Cardiac muscle cell (in vitro differentiated cells and primary cell): ENCODE measurements at regions not wholly inside any gene's neighbourhood (a gene's known extent, or its start where the extent isn't known, plus 50 kb on each side); places are given as distances from the start of the nearest gene placed in this dataset.

ENCODE experiments used
- DNase-seq, 2 donors: peaks; one replicate each; pipeline versions ENCODE4 v3.0.0 to v3.0.0-alpha.2; 2010 to 2017; ENCODE audit warnings: low read depth in 1 of 2, low spot score in 1 of 2
- H3K27ac ChIP-seq: fragments of 200-600 bp; sonication (generic); 2 replicates; pipeline ENCODE4 v1.5.1; 2016
- H3K27me3 ChIP-seq: fragments of 200-600 bp; sonication (generic); 2 replicates; pipeline ENCODE4 v1.6.0; 2016; ENCODE audit warnings: control low read depth
- H3K36me3 ChIP-seq: fragments of 200-600 bp; sonication (generic); 2 replicates; pipeline ENCODE4 v1.5.1; 2016; ENCODE audit warnings: control low read depth
- H3K4me1 ChIP-seq: fragments of 200-600 bp; sonication (generic); 2 replicates; pipeline ENCODE4 v1.8.1; 2017; ENCODE audit warnings: low read depth, mild to moderate bottlenecking, mixed run types
- H3K4me3 ChIP-seq: fragments of 200-600 bp; sonication (generic); 2 replicates; pipeline ENCODE4 v1.5.1; 2016; ENCODE audit warnings: mild to moderate bottlenecking
- H3K9me3 ChIP-seq: fragments of 200-600 bp; sonication (generic); 2 replicates; pipeline ENCODE4 v1.5.1; 2017; ENCODE audit warnings: low read depth, mild to moderate bottlenecking, control low read depth
- TF ChIP-seq, protein P1 (sequence below): IDR thresholded peaks from 2 replicates; pipeline ENCODE4 v1.5.1; 2012; ENCODE audit warnings: low read depth, mild to moderate bottlenecking, low read length

DNA sequence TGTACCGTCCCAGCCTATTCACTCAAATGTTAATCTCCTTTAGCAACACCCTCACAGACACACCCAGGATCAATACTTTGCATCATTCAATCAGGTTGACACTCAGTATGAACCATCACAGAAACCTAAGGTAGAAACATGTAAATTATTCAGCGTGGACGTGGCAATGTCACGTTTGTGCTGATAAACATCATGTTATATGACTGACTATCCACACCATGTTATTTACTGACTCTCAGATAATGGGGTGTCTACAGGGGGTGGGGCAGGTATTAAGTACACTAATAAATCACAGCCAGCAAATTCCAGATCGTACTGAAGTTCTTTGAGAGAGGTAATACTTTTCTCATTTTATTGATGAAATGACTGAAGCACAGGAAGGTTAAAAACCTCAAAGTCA lies 280.0 kb downstream of the C12orf75 start:
- Histone ChIP-seq H3K4me3 (no peak overlapping the region), H3K9me3 (no peaks in the 10 kb centered on the region), H3K27ac (no peak overlapping the region), H3K27me3 (no peaks in the 10 kb centered on the region), H3K36me3 (no peaks in the 10 kb centered on the region), H3K4me1 (no peaks in the 10 kb centered on the region)
- DNase-seq, result no peak
- TF ChIP-seq, protein P1, sequence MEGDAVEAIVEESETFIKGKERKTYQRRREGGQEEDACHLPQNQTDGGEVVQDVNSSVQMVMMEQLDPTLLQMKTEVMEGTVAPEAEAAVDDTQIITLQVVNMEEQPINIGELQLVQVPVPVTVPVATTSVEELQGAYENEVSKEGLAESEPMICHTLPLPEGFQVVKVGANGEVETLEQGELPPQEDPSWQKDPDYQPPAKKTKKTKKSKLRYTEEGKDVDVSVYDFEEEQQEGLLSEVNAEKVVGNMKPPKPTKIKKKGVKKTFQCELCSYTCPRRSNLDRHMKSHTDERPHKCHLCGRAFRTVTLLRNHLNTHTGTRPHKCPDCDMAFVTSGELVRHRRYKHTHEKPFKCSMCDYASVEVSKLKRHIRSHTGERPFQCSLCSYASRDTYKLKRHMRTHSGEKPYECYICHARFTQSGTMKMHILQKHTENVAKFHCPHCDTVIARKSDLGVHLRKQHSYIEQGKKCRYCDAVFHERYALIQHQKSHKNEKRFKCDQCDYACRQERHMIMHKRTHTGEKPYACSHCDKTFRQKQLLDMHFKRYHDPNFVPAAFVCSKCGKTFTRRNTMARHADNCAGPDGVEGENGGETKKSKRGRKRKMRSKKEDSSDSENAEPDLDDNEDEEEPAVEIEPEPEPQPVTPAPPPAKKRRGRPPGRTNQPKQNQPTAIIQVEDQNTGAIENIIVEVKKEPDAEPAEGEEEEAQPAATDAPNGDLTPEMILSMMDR, result no peak

DNA sequence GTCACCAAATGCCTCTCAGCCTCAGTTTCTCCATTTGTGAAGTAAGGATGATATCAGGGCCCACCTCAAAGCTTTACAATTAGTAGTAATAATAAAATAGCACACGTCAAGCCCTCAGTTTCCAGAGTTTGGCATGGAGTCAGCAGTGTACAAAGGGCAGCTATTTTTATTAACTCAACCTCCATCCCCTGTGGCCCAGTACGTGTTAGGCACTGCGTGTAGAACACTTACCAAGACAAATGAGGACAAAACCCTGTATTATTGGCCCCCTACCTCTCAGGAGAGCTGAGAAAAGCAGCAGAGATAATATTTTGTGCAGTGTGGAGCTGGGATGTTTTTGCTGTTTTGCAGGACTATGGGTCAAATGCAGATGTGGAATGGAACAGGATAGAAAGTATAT lies 280.8 kb downstream of the C12orf75 start:
- H3K36me3 ChIP-seq, result no peaks in the 10 kb centered on the region
- H3K27me3 ChIP-seq, result no peaks in the 10 kb centered on the region
- no peak overlapping the region for H3K4me3 ChIP-seq
- no peak overlapping the region for H3K27ac ChIP-seq
- no peaks in the 10 kb centered on the region for H3K9me3 ChIP-seq
- no peak for DNase-seq
- TF ChIP-seq, protein P1, result no peak
- no peaks in the 10 kb centered on the region for H3K4me1 ChIP-seq

DNA sequence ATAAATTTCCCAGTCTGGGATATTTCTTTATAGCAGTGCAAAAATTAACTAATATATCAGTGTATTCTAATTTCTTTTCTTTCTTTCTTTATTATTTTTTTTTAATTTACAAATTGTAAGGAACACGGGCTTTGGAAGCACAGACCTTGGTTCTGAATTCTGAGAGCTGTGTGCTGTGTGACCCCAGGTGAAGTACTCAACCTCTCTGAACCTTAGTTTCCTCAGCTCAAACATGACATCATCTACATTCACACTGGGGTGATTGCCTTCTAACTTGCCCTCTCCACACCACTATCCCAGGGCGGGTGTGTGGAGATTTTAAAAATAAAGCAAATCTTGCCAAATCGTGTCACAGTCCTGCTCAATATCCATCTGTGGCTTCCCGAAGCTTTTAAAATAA lies 282.8 kb downstream of the C12orf75 start:
- Histone ChIP-seq H3K27me3 (no peaks in the 10 kb centered on the region), H3K36me3 (no peaks in the 10 kb centered on the region), H3K27ac (no peak overlapping the region), H3K9me3 (no peaks in the 10 kb centered on the region), H3K4me1 (no peaks in the 10 kb centered on the region), H3K4me3 (no peak overlapping the region)
- TF ChIP-seq, protein P1, result no peak
- no peak for DNase-seq

DNA sequence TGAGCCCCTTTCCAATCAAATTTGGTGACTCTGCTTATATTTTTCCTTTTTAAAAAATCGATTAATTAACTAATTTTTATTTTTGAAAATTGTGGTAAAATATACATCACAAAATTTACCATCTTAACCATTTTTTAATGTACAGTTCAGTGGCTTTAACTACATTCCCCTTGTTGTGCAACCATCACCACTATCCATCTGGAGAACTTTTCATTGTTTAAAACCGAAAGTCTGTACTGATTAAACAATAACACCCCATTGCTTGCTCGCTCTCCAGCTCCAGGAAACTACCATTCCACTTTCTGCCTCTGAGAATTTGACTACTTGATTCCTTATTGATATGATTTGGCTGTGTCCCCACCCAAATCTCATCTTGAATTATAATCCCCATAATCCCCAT lies 283.4 kb downstream of the C12orf75 start:
- Histone ChIP-seq H3K4me1 (no peaks in the 10 kb centered on the region), H3K36me3 (no peaks in the 10 kb centered on the region), H3K27me3 (no peaks in the 10 kb centered on the region), H3K4me3 (no peak overlapping the region), H3K9me3 (no peaks in the 10 kb centered on the region), H3K27ac (no peak overlapping the region)
- no peak for DNase-seq
- TF ChIP-seq, protein P1, result no peak

DNA sequence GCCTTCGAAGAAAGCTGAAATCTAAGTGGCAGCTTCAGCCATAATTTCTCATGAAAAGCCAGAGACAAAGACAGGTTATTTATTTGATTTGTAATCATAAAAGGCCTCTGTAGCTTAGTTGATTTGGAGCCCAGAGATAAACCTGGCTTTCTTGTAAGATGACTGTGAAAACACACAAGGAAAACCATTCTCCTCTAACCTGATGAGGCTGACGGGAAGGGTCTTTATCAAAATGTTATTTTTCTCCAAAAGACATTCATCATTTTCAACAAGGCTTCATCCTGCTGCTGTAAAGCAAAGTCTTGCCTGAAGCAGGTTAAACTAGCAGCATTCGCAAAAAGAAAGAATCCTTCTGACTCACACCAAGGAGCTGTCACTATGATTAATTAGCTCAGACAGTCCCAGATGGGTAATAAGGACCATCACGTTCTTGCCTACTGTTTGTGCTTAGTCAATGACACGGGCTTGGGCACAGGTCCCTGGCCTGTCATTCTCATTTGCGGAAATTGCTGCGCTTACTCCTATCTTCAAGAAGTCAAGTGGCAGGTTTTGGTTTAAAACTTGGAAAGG lies 286.6 kb downstream of the C12orf75 start:
- Histone ChIP-seq H3K27me3 (no peaks in the 10 kb centered on the region), H3K36me3 (no peaks in the 10 kb centered on the region), H3K27ac (no peak overlapping the region), H3K4me1 (no peaks in the 10 kb centered on the region), H3K9me3 (no peaks in the 10 kb centered on the region), H3K4me3 (no peak overlapping the region)
- no peak for DNase-seq
- TF ChIP-seq, protein P1, result no peak

DNA sequence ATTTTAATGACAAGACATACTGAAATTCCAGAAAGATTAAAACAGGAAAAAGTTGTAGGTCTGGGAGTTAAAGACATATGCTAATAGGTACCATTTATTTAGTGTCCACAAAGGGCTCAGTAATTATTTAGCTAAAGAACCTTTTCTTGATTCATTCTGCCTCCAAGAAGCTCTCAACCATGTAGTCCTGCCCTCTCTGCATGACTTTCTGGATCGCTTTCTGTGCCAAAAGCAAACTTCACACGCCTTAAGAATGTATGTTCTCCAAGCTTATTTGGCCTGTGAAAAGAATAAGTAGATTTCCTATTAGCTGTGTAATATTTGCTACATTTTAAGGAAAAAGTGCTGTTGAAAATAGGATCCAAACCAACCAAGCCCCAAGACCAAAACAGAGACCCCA lies 291.7 kb downstream of the C12orf75 start:
- Histone ChIP-seq H3K36me3 (no peaks in the 10 kb centered on the region), H3K27me3 (no peaks in the 10 kb centered on the region), H3K27ac (no peak overlapping the region), H3K9me3 (no peaks in the 10 kb centered on the region), H3K4me3 (no peak overlapping the region), H3K4me1 (no peaks in the 10 kb centered on the region)
- no peak for DNase-seq
- TF ChIP-seq, protein P1, result no peak
